NB4 (cell line): ENCODE measurements at regions not wholly inside any gene's neighbourhood (a gene's known extent, or its start where the extent isn't known, plus 50 kb on each side); places are given as distances from the start of the nearest gene placed in this dataset.

Experiments used
- DNase-seq: peaks from one replicate; pipeline ENCODE4 v3.0.0; 2010; ENCODE audit warnings: low read depth
- H3K4me3 ChIP-seq: one replicate; pipeline ENCODE4 v1.5.1; 2011; ENCODE audit warnings: mild to moderate bottlenecking, low read depth, low read length, moderate library complexity
- MYC ChIP-seq: IDR thresholded peaks from 2 replicates; pipeline ENCODE4 v1.6.1; 2011; ENCODE audit warnings: low read depth, low read length
- POLR2A ChIP-seq: IDR thresholded peaks from 2 replicates; pipeline ENCODE4 v1.6.1; 2011; ENCODE audit warnings: mild to moderate bottlenecking; ENCODE audit not compliant: insufficient read length; ENCODE audit errors: extremely low read depth
- TF ChIP-seq, protein P1 (sequence below): IDR thresholded peaks from 2 replicates; pipeline ENCODE4 v1.6.1; 2011; ENCODE audit warnings: low read depth, low read length
- TF ChIP-seq, protein P2 (sequence below): IDR thresholded peaks from one replicate; pipeline ENCODE4 v1.5.1; 2012; ENCODE audit warnings: low read depth, low read length

GRCh38 chr9:120289990-120290975 lies 289.7 kb downstream of the CDK5RAP2 start:
- no peak for DNase-seq
- TF ChIP-seq, protein P1, sequence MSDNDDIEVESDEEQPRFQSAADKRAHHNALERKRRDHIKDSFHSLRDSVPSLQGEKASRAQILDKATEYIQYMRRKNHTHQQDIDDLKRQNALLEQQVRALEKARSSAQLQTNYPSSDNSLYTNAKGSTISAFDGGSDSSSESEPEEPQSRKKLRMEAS, result no peak
- no peak for TF ChIP-seq MYC
- TF ChIP-seq POLR2A, result no peak
- TF ChIP-seq, protein P2, sequence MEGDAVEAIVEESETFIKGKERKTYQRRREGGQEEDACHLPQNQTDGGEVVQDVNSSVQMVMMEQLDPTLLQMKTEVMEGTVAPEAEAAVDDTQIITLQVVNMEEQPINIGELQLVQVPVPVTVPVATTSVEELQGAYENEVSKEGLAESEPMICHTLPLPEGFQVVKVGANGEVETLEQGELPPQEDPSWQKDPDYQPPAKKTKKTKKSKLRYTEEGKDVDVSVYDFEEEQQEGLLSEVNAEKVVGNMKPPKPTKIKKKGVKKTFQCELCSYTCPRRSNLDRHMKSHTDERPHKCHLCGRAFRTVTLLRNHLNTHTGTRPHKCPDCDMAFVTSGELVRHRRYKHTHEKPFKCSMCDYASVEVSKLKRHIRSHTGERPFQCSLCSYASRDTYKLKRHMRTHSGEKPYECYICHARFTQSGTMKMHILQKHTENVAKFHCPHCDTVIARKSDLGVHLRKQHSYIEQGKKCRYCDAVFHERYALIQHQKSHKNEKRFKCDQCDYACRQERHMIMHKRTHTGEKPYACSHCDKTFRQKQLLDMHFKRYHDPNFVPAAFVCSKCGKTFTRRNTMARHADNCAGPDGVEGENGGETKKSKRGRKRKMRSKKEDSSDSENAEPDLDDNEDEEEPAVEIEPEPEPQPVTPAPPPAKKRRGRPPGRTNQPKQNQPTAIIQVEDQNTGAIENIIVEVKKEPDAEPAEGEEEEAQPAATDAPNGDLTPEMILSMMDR, result no peak
- H3K4me3 ChIP-seq, result no peak overlapping the region

DNA sequence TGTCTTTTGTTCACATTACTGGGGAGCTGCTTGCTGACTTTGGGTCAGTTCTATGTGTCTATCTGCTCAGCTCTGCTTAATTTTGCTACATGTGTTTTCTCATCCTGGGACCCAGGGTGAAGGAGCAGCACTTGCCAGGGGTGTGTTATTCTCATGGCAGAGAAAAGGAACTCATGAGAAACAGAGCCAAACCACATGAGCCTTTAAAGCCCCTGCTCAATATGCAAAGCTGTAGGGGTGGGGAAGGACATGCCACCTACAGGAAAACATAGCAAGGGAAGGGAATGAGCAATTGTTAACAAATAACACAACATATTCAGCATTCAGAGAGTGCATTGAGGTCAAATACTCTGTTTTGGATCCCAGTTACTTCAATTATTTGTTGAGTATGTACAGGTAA lies 290.9 kb downstream of the CDK5RAP2 start:
- H3K4me3 ChIP-seq, result no peak overlapping the region
- no peak for DNase-seq
- TF ChIP-seq, protein P2, result no peak
- TF ChIP-seq, protein P1, result no peak
- TF ChIP-seq POLR2A (no peak), MYC (no peak)

- H3K4me3 ChIP-seq, result no peak overlapping the region
- TF ChIP-seq, protein P1, result no peak
- TF ChIP-seq, protein P2, result no peak
- TF ChIP-seq POLR2A (no peak), MYC (no peak)
- DNase-seq, result no peak
These were observed 293.4 kb downstream of the CDK5RAP2 start for GRCh38 chr9:120286530-120286929.

DNA sequence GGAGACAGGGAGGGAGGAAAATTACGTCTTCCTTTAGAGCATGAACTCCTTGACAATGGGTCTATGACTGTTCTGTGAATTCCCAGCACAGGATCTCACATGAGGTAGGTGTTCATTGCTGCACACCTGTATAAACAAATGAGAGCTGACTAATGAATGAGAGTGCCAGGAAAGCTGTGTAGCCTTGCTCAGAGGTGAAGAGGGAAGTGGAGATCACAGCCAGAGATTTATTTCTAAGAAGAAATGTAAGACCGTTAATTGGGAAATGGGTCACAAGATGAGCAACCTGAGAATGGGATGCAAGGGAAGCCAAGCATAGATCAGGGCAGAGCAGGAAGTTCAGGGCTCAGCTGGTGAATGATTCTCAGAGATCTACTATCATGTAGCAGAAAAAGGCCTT lies 295.1 kb downstream of the CDK5RAP2 start:
- TF ChIP-seq, protein P1, result no peak
- no peak for TF ChIP-seq POLR2A
- TF ChIP-seq, protein P2, result no peak
- no peak for TF ChIP-seq MYC
- no peak overlapping the region for H3K4me3 ChIP-seq
- DNase-seq, result no peak

- H3K4me3 ChIP-seq, result no peak overlapping the region
- DNase-seq, result no peak
- TF ChIP-seq, protein P2, result no peak
- TF ChIP-seq, protein P1, result no peak
- TF ChIP-seq POLR2A (no peak), MYC (no peak)
These were observed 298.3 kb downstream of the CDK5RAP2 start for GRCh38 chr9:120281665-120282064.
